ENCODE measurements at regions not wholly inside any gene's neighbourhood (a gene's known extent, or its start where the extent isn't known, plus 50 kb on each side); places are given as distances from the start of the nearest gene placed in this dataset.

DNA sequence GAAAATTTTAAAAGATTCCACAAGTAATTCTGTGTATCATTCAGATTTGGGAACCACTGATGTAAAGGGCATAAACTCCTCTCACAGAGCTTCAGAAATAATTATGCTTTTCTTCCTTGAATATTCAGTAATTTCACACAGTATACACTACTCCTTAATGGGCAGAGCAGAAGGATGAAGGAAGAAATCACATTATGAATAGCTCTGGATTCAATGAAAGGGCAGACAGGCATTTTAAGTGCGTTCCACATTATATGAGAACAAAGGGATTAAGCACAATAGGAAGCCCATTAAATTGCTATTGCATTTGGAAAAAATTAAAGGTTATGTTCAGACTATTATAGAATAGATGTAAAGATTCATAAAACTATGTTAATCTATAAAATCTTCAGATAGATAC, 142.6 kb downstream of the PDHA2 start:
- Histone ChIP-seq H3K27me3 (ENCODE audit: insufficient read depth, poor library complexity, severe bottlenecking) (no peaks in the 10 kb centered on the region), H3K4me3 (replicated peaks; ENCODE audit: insufficient read depth, low read length) (no peak overlapping the region), H3K27ac (replicated peaks) (no peak overlapping the region)
- no peak for DNase-seq (ENCODE audit: low read depth in 1 of 2, low spot score in 1 of 2)
- TF ChIP-seq SPI1 (IDR thresholded peaks at IDR 0.05; ENCODE audit: borderline replicate concordance, low read depth) (no peak), GABPA (IDR thresholded peaks at IDR 0.05; ENCODE audit: low read depth) (no peak), POLR2AphosphoS5 (IDR thresholded peaks at IDR 0.05; ENCODE audit: low read depth) (no peak)
- TF ChIP-seq, protein P1, sequence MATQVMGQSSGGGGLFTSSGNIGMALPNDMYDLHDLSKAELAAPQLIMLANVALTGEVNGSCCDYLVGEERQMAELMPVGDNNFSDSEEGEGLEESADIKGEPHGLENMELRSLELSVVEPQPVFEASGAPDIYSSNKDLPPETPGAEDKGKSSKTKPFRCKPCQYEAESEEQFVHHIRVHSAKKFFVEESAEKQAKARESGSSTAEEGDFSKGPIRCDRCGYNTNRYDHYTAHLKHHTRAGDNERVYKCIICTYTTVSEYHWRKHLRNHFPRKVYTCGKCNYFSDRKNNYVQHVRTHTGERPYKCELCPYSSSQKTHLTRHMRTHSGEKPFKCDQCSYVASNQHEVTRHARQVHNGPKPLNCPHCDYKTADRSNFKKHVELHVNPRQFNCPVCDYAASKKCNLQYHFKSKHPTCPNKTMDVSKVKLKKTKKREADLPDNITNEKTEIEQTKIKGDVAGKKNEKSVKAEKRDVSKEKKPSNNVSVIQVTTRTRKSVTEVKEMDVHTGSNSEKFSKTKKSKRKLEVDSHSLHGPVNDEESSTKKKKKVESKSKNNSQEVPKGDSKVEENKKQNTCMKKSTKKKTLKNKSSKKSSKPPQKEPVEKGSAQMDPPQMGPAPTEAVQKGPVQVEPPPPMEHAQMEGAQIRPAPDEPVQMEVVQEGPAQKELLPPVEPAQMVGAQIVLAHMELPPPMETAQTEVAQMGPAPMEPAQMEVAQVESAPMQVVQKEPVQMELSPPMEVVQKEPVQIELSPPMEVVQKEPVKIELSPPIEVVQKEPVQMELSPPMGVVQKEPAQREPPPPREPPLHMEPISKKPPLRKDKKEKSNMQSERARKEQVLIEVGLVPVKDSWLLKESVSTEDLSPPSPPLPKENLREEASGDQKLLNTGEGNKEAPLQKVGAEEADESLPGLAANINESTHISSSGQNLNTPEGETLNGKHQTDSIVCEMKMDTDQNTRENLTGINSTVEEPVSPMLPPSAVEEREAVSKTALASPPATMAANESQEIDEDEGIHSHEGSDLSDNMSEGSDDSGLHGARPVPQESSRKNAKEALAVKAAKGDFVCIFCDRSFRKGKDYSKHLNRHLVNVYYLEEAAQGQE (IDR thresholded peaks at IDR 0.05; ENCODE audit: insufficient replicate concordance, low read depth) = no peak
- TF ChIP-seq, protein P2, sequence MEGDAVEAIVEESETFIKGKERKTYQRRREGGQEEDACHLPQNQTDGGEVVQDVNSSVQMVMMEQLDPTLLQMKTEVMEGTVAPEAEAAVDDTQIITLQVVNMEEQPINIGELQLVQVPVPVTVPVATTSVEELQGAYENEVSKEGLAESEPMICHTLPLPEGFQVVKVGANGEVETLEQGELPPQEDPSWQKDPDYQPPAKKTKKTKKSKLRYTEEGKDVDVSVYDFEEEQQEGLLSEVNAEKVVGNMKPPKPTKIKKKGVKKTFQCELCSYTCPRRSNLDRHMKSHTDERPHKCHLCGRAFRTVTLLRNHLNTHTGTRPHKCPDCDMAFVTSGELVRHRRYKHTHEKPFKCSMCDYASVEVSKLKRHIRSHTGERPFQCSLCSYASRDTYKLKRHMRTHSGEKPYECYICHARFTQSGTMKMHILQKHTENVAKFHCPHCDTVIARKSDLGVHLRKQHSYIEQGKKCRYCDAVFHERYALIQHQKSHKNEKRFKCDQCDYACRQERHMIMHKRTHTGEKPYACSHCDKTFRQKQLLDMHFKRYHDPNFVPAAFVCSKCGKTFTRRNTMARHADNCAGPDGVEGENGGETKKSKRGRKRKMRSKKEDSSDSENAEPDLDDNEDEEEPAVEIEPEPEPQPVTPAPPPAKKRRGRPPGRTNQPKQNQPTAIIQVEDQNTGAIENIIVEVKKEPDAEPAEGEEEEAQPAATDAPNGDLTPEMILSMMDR (IDR thresholded peaks at IDR 0.05; ENCODE audit: insufficient read depth, low read length) = no peak

DNA sequence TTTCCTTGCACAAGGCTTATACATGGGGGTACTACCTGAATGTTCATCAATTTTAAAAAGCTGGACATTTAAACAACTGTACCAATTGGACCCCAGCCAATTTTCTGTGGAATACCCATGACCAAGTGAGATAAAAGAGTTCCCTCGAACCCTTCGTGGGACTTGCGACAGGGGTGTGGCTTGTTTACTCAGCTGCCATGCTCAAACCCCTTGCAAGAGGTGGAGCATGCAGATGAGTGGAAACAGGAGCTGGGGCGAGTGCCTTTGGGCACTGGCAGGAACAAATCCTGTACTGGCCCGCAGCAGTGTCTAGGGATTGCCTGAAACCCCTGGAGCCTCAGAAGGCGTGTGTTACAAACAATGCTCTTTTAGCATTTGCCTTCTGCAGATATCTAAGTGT, 144.2 kb downstream of the PDHA2 start:
- TF ChIP-seq, protein P2 (IDR thresholded peaks at IDR 0.05; ENCODE audit: insufficient read depth, low read length) = no peak
- TF ChIP-seq GABPA (IDR thresholded peaks at IDR 0.05; ENCODE audit: low read depth) = no peak
- TF ChIP-seq SPI1 (IDR thresholded peaks at IDR 0.05; ENCODE audit: borderline replicate concordance, low read depth) = no peak
- TF ChIP-seq POLR2AphosphoS5 (IDR thresholded peaks at IDR 0.05; ENCODE audit: low read depth) = no peak
- TF ChIP-seq, protein P1 (IDR thresholded peaks at IDR 0.05; ENCODE audit: insufficient replicate concordance, low read depth) = no peak
- DNase-seq (ENCODE audit: low read depth in 1 of 2, low spot score in 1 of 2) = no peak
- Histone ChIP-seq H3K4me3 (replicated peaks; ENCODE audit: insufficient read depth, low read length) (no peak overlapping the region), H3K27me3 (ENCODE audit: insufficient read depth, poor library complexity, severe bottlenecking) (no peaks in the 10 kb centered on the region), H3K27ac (replicated peaks) (no peak overlapping the region)

DNA sequence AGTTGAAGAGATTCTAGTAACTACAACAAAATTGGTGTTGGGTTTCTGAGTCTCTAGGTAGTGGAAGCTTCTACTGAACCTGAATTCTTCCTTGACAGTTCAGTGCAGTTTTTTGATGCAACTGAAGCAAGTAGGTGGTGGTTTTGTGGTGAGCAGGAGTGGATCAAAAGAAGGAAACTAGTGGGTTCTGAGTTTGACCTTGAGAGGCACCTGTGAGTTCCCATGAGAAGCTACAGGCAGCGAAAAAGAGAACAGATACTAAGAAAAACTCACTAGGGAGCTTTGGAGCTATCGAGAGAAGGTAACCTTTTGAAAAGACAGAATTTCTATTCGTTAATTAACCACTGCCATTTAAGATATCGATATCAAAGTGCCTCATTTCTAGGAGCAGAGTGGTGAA, 145.2 kb downstream of the PDHA2 start:
- TF ChIP-seq, protein P1 (IDR thresholded peaks at IDR 0.05; ENCODE audit: insufficient replicate concordance, low read depth) = no peak
- no peak for TF ChIP-seq POLR2AphosphoS5 (IDR thresholded peaks at IDR 0.05; ENCODE audit: low read depth)
- TF ChIP-seq GABPA (IDR thresholded peaks at IDR 0.05; ENCODE audit: low read depth) = no peak
- TF ChIP-seq, protein P2 (IDR thresholded peaks at IDR 0.05; ENCODE audit: insufficient read depth, low read length) = no peak
- TF ChIP-seq SPI1 (IDR thresholded peaks at IDR 0.05; ENCODE audit: borderline replicate concordance, low read depth) = no peak

More for the DNA sequence above, 145.2 kb downstream of the PDHA2 start:
- Histone ChIP-seq H3K27me3 (ENCODE audit: insufficient read depth, poor library complexity, severe bottlenecking) (no peaks in the 10 kb centered on the region), H3K4me3 (replicated peaks; ENCODE audit: insufficient read depth, low read length) (no peak overlapping the region), H3K27ac (replicated peaks) (no peak overlapping the region)
- DNase-seq (ENCODE audit: low read depth in 1 of 2, low spot score in 1 of 2) = peak in 1 of 2 experiments; percentile 17

Data from HL-60 (cell line).